GM18907 (cell line): ENCODE measurements at regions not wholly inside any gene's neighbourhood (a gene's known extent, or its start where the extent isn't known, plus 50 kb on each side); places are given as distances from the start of the nearest gene placed in this dataset.

Source experiments
- ATAC-seq: cut with Tn5 transposase; IDR thresholded peaks from one replicate; pipeline ENCODE4 v1.9.1; 2021; ENCODE audit warnings: mild to moderate bottlenecking, moderate library complexity; ENCODE audit not compliant: unreplicated experiment

DNA sequence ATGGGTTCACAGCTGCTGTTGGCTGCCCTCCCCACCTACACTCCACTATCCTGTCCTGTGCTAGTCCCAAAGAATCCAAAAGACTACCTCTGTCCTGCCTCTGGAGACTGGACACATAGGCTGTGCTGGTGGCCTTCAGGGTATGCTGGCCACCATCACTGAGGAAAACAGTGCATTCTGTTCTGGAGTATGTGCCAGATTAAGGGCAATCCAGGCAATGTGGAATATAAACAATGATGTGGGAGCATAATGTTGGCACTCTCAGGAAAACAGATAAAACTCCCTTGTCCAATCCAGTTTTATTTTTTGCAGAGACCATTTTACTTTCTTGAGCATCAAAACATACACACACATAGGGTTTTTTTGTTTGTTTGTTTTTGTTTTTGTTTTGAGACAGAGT lies 94.3 kb downstream of the GLUL start:
- ATAC-seq: no peak

DNA sequence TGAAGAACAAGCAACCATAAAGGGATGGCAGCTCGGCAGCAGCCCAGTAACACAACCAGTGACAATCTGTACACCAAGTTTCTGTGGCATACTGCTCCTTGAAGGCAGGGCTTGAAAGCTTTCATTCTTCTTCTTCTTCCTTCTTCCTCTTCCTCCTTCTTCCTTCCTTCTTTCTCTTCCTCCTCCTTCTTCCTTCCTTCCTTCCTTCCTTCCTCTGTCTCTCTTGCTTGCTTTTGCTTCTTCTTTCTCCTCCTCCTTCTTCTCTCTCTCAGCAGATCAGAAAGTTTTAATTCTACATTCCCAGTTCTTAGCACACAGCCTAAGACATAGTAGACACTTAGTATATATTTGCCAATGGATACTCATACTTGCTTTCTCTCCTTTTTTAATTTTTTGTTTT lies 95.9 kb downstream of the GLUL start:
- ATAC-seq: no peak

DNA sequence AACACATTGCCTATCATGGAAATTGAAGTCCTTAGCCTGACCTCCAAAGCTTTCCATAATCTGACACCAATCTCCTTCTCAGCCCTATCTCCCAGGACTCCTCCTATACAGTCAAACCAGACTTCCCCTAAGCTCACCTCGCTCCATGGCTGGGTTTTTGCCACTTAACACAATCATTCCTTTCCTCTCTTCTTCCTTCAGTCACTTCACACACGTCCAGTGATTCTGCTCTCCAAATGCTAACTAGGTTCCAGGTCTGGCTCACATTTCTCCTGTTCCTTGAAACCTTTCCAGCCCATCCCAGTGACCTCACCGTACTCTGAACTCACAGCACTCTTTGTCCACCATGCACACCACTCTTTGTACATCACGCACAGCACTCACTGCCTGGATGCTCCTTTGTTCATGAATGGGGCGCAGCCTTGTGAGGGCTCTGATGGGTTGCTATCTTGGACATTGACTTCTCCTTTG lies 98.4 kb downstream of the GLUL start:
- no peak for ATAC-seq

DNA sequence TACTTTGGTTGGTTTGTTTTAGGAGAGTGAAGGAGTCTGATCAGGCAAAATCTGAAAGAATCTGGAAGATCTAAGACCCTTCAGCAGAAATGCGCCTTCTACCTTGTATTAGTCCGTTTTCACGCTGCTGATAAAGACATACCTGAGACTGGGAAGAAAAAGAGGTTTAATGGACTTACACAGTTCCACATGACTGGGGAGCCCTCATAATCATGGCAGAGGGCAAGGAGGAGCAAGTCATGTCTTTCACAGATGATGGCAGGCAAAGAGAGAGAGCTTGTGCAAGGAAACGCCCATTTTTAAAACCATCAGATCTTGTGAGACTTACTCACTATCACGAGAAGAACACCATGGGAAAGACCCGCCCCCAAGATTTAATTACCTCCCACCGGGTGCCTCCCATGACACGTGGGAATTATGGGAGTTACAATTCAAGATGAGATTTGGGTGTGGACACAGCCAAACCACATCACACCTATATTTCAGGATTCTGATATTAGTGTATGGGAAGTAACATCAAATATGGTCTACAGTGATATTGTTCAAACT lies 99.3 kb downstream of the GLUL start:
- no peak for ATAC-seq

DNA sequence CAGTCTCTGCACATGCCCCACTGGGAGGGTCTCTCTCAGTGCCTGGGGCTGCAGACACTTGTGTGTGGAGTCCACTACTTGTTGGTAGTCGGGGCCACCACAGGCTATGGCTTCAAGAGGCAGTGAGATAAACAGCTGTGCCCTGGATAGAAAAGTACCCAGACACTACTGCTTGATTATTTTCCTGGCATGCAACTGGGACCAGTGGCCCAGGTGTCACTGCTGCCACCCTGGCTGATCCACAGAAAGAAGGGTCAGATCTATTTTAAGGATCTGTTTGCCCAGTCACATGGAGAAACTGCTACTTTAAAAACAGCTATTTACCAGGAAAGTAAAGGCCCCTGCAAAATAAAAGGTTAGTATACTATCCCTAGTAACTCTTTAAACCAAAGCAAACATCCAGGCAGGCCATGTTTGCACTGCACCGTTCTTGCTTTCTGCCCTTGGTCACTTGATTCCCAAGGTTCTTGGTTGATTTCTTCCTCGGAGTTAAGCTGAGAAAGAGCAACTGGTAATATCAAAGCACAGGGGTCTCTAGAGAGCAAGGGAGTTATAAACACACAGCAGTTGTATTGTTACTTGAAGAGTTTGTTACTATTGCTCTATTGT lies 99.9 kb downstream of the GLUL start:
- ATAC-seq: no peak

DNA sequence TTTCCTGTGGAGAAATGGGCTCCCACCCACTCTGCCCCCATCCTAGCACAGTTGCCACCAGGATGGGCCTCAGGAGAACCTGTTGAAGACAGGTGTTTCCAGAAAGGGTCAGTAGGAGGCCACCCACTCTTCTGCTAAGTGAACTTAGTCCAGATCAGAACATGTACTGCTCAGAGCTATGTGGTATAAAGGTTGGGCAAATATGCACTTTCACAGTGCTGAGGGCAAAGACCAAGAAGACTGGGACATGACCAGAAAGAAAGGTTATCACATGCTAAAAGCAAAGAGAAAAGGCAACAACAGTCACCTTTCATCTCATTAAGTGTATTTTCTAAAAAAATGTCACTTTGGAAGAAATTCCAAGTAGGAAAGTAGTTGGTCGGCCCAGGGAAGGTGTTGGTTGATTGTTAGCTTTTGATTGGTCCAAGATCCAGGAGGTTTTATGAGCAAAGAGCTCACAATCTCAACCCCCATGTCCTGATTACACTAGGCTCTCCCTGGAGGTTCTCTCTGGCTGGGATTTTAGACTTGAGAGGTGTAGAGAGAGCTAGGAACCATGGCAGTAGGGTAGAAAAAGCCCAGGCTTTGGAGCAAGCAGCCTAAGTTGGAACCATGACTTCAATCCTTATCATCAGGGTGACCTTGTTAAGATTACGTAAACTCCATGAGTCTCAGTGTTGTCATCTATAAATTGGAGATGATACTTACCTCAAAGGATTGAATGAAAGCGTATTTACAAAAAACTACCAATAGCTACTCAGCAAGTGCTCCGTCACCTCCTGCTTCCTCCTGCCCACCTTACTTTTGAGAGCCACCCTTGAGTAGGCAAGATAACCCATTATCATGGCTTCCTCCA lies 102.6 kb downstream of the GLUL start:
- ATAC-seq: no peak

DNA sequence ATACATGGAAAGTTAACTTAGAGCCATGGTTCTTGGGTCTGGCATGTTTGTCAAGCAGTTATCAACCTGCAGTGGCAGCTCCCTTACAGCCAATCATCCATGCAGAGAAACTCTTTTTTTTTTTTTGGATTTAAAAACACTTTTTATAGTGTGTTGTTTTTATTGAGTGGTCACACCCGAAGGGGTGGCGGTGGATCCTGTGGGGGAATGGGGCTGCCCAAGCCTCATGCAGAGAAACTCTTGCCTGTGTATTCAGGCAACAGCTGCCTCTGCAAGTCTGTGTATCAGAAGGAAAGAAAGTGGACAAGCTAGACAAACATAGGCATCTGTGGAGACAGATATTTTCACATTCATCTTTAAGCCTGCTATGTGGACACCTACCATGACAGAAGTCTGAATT lies 104.8 kb downstream of the GLUL start:
- no peak for ATAC-seq

DNA sequence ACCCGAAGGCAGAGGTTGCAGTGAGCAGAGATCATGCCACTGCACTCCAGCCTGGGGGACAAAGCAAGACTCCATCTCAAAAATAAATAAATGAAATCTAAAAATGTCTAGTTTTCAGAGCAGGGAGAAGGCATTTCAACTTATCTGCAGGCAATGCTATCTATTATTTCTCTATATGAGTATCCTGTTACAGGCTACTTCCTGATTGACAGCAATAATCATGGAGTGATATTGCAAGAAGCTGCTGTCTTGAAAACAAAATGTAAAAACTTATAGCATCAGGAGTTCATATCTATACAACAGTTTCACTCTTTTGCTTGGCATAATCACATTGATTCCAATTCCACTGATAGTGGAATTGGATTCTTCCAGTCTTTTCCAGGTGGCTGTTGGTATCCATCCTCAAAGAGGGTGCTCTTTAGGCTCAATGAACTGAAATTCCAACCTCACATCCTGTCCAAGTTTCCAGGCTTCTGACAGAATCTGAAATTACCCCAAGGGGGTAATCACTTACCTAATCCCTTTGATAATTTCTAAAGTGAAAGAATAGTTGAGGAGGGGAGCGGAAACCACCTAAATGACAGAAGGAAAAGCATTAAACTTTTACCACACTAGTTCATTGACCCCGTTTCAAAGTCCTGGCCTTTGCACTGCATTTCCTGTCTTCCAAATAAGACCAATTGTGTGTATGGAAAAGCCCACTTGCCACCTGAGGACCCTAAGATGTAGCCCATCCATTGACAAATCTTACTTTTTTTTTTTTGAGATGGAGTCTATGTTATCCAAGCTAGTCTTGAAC lies 107.6 kb downstream of the GLUL start:
- no peak for ATAC-seq

DNA sequence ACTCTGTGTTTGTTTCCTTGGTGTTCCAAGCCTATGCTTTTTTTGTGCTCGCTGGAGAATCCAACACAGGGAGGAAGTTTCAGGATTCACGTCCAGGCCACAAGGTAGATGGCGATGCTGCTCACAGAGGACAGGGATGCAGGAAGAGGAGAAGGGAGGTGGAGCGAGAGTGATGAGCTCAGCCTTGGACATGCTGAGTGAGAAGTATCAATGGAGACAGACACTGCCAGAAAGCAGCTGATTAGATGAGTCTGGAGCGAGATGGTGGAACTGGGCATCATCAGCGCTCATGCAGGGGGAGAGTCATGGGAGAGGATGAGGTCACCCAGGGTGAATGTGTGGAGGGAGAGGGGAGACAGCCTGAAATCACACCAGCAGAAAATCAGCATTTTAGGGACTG lies 110.0 kb downstream of the GLUL start:
- ATAC-seq: no peak

DNA sequence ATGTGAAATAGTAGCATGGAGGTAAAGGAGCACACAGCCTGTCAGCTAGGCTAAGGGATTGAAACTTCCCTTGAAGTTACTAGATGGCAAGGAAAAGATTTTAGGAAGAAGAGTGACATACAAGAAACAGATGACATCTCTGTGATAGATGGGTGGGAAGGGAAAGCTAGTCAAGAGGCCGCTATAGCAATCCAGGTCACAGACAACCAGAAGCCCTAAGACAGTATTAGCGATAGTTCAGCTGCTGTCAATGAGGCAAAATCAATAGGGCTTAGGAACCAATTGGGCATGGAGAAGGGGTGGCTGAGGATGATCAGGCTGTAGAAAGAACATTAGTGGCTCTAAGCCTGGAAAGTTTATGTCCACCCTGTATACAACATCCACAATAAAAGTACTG lies 111.1 kb downstream of the GLUL start:
- ATAC-seq: no peak

DNA sequence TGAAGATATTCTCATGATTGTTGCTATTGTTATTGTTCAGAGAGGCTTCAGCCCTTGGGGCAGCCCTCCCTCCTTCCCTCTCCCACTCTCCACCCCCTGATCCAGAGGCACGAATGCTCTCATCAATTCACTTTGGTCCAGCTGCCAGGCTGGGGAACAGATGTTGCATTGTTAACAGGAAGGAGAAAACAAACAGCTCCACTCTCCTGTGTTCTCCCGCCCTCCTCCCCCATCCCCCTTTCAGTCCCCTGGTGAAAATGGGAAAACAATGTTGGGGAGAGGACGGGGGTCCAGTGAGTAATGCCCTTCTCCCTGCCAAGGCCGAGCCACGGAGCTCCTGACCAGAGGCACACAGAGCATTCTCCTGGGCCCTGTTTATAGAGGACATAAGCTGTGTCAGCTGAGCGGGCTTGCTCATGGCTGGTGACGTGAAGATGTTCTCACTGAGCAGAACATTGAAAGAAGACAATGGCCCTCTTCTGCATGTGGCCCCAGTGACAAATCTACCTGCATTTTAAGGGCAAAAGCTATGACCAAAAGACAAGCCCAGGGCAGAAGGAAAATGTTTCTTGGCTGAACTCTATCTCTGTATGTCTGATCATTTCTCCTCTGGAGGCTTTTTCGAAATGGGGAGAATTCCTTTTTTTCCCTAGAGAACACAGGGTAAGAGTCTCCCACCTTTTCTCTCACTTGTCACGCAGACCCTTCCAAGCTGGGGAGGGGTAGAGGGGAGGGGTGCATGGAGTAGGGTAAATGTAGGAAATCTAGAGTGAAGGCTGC lies 111.7 kb downstream of the GLUL start:
- no peak for ATAC-seq

DNA sequence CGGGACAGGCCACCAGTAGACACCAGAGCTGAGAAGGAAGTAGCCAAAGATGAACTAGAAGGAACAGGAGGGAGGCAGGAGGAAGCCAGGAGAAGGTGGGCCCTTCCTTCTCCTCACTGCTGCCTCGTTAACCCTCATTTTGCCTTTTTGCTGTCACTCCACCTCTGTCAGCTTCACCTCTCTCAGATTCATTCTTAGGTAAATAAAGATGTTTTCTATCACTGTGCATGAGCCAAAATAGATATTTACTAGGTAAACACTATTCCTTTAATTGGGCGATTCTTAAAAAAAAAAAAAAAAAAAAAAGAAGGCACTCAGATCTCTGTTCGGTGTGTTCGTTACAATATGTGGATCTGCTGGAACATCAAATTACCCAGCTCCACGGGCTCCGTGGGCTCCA lies 112.3 kb downstream of the GLUL start:
- no peak for ATAC-seq

DNA sequence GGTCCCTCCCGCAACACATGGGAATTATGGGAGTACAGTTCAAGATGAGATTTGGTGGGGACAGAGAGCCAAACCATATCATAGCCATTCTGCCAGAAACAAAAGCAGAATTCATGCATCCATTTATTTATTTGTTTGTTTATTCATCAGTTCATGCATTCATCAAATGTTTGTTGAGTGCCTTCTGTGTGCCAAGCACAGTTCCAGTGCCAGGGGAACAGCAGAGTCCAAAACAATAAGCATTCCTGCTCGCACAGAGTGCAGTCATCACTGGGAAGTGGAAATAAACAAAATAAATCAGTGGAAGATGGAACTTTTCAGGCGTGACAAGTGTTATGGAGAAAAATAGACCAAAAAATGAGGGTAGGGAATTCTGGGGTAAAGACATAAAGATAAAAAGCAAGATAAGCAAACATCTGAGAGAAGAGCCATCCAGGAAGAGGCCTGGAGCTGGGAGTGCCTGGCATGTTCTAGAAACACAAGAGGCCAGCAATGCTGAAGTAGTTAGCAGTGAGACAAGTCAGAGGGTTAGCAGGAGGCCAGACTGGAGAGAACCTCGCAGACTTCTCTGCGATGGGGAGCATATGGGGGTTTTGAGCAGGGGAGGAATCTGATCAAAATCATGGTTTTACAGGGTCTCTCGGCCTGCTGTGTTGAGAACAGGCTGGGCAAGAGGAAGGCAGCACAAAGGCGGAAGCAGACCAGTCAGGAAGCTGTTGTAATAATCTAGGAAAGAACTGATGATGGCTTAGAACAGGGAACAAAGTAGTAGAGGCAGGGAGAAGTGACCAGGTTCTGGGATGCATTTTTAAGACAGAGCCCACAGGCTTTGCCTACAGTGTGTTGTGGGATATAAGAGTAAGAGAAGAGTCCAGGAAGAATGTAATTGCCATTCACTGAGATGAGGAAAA lies 113.2 kb downstream of the GLUL start:
- ATAC-seq: no peak

DNA sequence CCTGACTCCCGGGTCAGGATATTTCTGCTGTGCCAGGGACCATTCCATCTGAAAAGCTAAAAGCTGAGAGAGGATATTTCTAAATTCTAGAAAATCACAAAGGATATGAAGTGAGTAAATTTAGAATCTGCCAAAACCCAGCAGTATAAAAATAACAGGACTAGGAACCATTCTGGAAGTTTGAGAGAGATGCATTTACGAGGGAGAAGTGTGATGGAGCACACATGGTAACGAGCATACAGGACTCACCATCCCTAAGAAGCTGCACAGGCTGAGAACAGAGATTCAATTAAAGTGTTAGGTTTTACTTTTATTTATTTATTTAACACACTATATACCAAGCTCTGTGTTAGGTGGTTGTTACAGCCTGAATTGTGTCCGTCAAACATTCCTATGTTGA lies 116.3 kb downstream of the GLUL start:
- no peak for ATAC-seq

DNA sequence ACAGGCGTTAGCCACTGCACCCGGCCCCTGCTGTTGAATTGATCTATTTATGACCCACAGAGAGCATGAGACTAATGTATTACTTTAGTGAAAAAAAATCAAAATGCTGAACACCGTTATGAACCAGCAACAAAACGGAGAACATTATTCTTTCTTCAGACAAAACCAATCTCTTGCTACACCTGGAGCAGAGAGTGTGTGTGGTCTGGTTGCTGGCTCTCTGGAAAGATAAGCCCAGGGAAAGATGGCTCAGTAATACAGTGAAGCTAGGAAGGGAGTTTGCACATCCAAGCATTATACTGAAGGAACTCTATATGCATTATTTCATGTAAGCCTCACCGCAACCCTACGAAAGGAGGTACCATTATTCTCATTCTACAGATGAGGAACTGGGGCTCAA lies 117.0 kb downstream of the GLUL start:
- no peak for ATAC-seq

DNA sequence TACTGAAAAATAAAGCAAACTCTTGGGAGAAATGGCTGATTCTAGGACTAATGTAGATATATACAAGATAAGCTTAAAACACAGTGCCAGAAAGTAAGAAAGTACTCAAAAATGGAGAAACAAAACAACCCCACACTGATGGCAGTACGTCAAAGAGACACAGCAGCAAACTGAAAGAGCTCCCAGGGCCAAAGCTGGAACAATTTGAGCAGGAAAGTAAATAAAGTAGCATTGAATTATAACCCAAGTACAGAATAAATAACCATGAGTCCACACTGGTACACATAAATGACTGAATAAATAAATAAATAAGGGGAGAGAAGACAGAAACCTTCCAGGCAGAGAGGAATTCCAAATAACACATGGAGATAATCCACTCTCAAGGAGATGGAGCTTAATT lies 120.9 kb downstream of the GLUL start:
- no peak for ATAC-seq

DNA sequence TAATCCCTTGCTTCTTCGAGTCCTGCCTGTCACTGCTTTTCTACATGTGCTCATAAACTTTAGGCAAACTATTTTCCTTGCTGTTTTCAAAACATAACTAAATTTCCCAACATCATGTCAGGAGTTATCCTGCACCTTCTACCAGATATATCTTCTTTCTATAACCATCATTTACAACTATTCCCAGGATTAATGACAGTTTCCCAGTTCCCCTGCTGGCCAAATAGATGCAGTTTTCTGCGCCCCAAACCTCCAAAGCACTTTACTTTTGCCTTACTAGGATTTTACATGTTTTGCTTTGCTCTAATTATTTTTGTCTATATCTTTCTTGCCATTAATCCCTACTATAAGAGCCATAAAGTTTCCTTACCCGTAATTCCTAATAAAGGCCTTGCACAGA lies 122.5 kb downstream of the GLUL start:
- ATAC-seq: no peak

DNA sequence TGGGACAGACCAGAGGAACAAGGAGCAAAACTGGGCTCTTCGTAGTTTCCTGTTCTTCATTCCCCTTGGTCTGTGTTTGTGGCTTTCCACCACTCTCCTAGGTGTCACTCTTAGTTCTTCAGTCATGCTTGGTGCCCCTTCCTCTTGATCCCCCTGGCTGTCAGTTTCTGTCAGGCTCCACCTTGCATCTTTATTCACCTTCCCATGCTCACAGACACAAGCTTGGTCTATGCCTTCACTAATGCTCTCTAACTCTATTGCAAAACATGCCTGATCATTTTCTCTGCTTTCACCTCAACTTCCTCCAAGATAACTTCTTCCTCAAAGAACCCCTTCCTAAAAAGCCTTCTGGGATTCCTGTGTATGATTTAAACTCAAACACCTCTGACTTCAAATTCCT lies 122.9 kb downstream of the GLUL start:
- no peak for ATAC-seq

DNA sequence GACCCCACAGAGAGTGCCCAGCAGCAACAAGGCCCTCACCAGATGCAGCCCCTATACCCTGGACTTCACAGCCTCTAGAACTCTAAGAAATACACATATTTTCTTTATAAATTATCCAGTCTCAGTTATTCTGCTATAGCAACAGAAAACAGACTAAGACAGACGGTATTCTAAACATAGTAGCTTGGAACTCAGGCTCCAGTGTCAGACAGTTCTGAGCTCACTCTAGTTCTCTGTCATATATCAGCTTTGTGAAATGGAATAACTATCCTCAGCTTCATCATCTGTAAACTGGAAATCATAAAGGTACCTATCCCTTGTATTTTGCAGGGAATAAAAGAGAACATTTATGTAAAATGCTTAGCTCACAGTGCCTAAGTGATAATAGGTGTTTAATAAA lies 127.4 kb downstream of the GLUL start:
- ATAC-seq: no peak

DNA sequence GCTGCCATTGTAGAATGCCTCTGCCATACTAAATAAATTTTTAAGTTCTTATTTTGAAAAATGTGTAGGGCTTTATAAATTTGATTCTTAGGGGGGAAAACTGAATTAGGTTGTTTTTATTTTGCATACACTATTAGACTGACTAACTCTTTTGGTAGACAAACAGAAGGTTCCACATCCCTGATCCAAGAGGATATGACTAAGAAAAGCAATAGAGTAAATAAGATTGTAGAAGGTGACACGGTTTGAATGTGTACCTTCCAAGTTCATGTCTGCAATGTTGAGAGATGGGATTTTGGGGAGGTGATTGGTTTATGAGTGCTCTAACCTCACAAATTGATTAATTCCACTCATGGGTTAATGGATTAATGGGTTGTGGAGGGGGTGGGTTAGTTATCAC lies 127.9 kb downstream of the GLUL start:
- no peak for ATAC-seq
